GM23338 (cell line): ENCODE measurements at regions not wholly inside any gene's neighbourhood (a gene's known extent, or its start where the extent isn't known, plus 50 kb on each side); places are given as distances from the start of the nearest gene placed in this dataset.

Source experiments
- ATAC-seq: fragments of 200-7000 bp; cut with Tn5 transposase; 3 replicates; pipeline ENCODE4 v1.9.1; 2020
- DNase-seq: peaks from one replicate; pipeline ENCODE4 v3.0.0-alpha.2; 2015; ENCODE audit warnings: low spot score
- H2AFZ ChIP-seq: fragments of 200-600 bp; sonication (generic); 2 replicates; pipeline ENCODE4 v1.8.0; 2016; ENCODE audit warnings: antibody characterized with exemption, mild to moderate bottlenecking, moderate library complexity
- H3F3A ChIP-seq: fragments of 200-600 bp; sonication (generic); replicated peaks from 2 replicates; pipeline ENCODE4 v1.8.0; 2017; ENCODE audit warnings: antibody characterized with exemption, mixed run types, low read depth
- H3K27ac ChIP-seq: fragments of 200-600 bp; sonication (generic); 2 replicates; pipeline ENCODE4 v1.6.1; 2016; ENCODE audit warnings: low read depth
- H3K27me3 ChIP-seq: fragments of 200-600 bp; sonication (generic); 2 replicates; pipeline ENCODE4 v1.8.0; 2016; ENCODE audit warnings: mild to moderate bottlenecking, mixed run types, moderate library complexity; ENCODE audit not compliant: insufficient read depth
- H3K36me3 ChIP-seq: fragments of 200-600 bp; sonication (generic); 2 replicates; pipeline ENCODE4 v1.8.0; 2016; ENCODE audit warnings: mild to moderate bottlenecking; ENCODE audit not compliant: insufficient read depth
- H3K4me1 ChIP-seq: fragments of 200-600 bp; sonication (generic); 2 replicates; pipeline ENCODE4 v1.8.0; 2016; ENCODE audit warnings: mild to moderate bottlenecking, moderate library complexity; ENCODE audit not compliant: insufficient read depth
- H3K4me2 ChIP-seq: fragments of 200-600 bp; sonication (generic); 2 replicates; pipeline ENCODE4 v1.7.1; 2017; ENCODE audit warnings: mixed run types
- H3K4me3 ChIP-seq: fragments of 200-600 bp; sonication (generic); 2 replicates; pipeline ENCODE4 v1.6.1; 2016; ENCODE audit warnings: mixed run types
- H3K79me2 ChIP-seq: fragments of 200-600 bp; sonication (generic); replicated peaks from 2 replicates; pipeline ENCODE4 v1.8.0; 2017; ENCODE audit warnings: mild to moderate bottlenecking; ENCODE audit not compliant: insufficient read depth
- H3K9me2 ChIP-seq: fragments of 200-600 bp; sonication (generic); 2 replicates; pipeline ENCODE4 v1.8.0; 2017; ENCODE audit not compliant: insufficient read depth
- H4K20me1 ChIP-seq: fragments of 200-600 bp; sonication (generic); replicated peaks from 2 replicates; pipeline ENCODE4 v1.8.0; 2017; ENCODE audit warnings: mild to moderate bottlenecking; ENCODE audit not compliant: insufficient read depth
- H3K27ac Mint-ChIP-seq: 2 replicates; pipeline ENCODE4 v1.8.0; 2020; ENCODE audit warnings: inconsistent platforms, mild to moderate bottlenecking, moderate library complexity, mixed read lengths
- H3K27me3 Mint-ChIP-seq: 3 replicates; pipeline ENCODE4 v1.8.0; 2022; ENCODE audit warnings: low read depth, mild to moderate bottlenecking, moderate library complexity, mixed read lengths, inconsistent platforms; ENCODE audit not compliant: insufficient read depth, poor library complexity
- H3K36me3 Mint-ChIP-seq: 3 replicates; pipeline ENCODE4 v1.8.0; 2021; ENCODE audit warnings: low read depth, mild to moderate bottlenecking, inconsistent platforms, moderate library complexity, mixed read lengths
- H3K4me1 Mint-ChIP-seq: 3 replicates; pipeline ENCODE4 v1.8.0; 2020; ENCODE audit warnings: mild to moderate bottlenecking, inconsistent platforms, mixed read lengths
- H3K4me3 Mint-ChIP-seq: 3 replicates; pipeline ENCODE4 v1.8.0; 2021; ENCODE audit warnings: moderate library complexity, mild to moderate bottlenecking, inconsistent platforms, mixed read lengths
- H3K9me3 Mint-ChIP-seq: 3 replicates; pipeline ENCODE4 v1.8.0; 2020; ENCODE audit warnings: moderate library complexity, mild to moderate bottlenecking, inconsistent platforms, mixed read lengths
- CTCF ChIP-seq, 2 experiments: fragments of 200-600 bp in 1 of 2; sonication (generic) in 1 of 2; conservative IDR thresholded peaks; 2 replicates each; pipeline versions ENCODE4 v1.5.1 to v1.6.1; 2016 to 2017; ENCODE audit warnings: antibody characterized with exemption in 2 of 2, low read depth in 2 of 2, mild to moderate bottlenecking in 2 of 2, moderate library complexity in 1 of 2
- ETS1 ChIP-seq: IDR thresholded peaks from 2 replicates; pipeline ENCODE4 v1.6.1; 2016; ENCODE audit warnings: antibody characterized with exemption
- EZH2 ChIP-seq: fragments of 200-600 bp; sonication (generic); IDR thresholded peaks from one replicate; pipeline ENCODE4 v1.8.0; 2017; ENCODE audit warnings: antibody characterized with exemption, mild to moderate bottlenecking, low read depth; ENCODE audit not compliant: unreplicated experiment
- JUNB ChIP-seq: IDR thresholded peaks from one replicate; pipeline ENCODE4 v1.6.1; 2016; ENCODE audit warnings: antibody characterized with exemption; ENCODE audit not compliant: unreplicated experiment
- NANOG ChIP-seq: IDR thresholded peaks from 2 replicates; pipeline ENCODE4 v1.6.1; 2016; ENCODE audit warnings: antibody characterized with exemption, borderline replicate concordance
- REST ChIP-seq: IDR thresholded peaks from one replicate; pipeline ENCODE4 v1.6.1; 2018; ENCODE audit warnings: antibody characterized with exemption; ENCODE audit not compliant: unreplicated experiment
- STAT1 ChIP-seq: IDR thresholded peaks from one replicate; pipeline ENCODE4 v1.6.1; 2016; ENCODE audit warnings: antibody characterized with exemption; ENCODE audit not compliant: unreplicated experiment
- ZNF114 ChIP-seq: fragments of 250-450 bp; sonication (Bioruptor Pico); IDR thresholded peaks from 2 replicates; pipeline ENCODE4 v1.5.0; 2020; ENCODE audit warnings: mild to moderate bottlenecking, moderate library complexity
- ZNF331 ChIP-seq: fragments of 250-450 bp; sonication (Bioruptor Pico); IDR thresholded peaks from 2 replicates; pipeline ENCODE4 v1.5.0; 2020; ENCODE audit warnings: low read depth, mild to moderate bottlenecking, moderate library complexity
- ZNF462 ChIP-seq: fragments of 250-450 bp; sonication (Bioruptor Pico); IDR thresholded peaks from 2 replicates; pipeline ENCODE4 v1.5.0; 2020; ENCODE audit warnings: mild to moderate bottlenecking, moderate library complexity

- TF ChIP-seq ZNF114 (CRISPR knock-in tag) = no peak
- no peak overlapping the region for H3K4me2 ChIP-seq
- Mint-ChIP-seq H3K27me3 (peaks cover 2% of the 10 kb centered on the region), H3K9me3 (no peaks in the 10 kb centered on the region; the same call in 2 of the 3 replicates), H3K36me3 (no peaks in the 10 kb centered on the region; the same call in 2 of the 3 replicates), H3K27ac (no peak overlapping the region), H3K4me1 (peaks cover 20% of the 10 kb centered on the region), H3K4me3 (no peak overlapping the region)
- H3F3A ChIP-seq = no peaks in the 10 kb centered on the region
- H3K79me2 ChIP-seq = peaks cover 91% of the 10 kb centered on the region
- peaks cover 4% of the 10 kb centered on the region for H3K4me1 ChIP-seq
- DNase-seq (no peak), ATAC-seq (no peak)
- H3K4me3 ChIP-seq = no peak overlapping the region
- no peak overlapping the region for H3K27ac ChIP-seq
- no peaks in the 10 kb centered on the region for H3K36me3 ChIP-seq
- H2AFZ ChIP-seq = no peak overlapping the region
- peaks cover 6% of the 10 kb centered on the region for H3K9me2 ChIP-seq
- peaks cover 17% of the 10 kb centered on the region for H4K20me1 ChIP-seq
- no peaks in the 10 kb centered on the region for H3K27me3 ChIP-seq
Observed at GRCh38 chr9:110078604-110079003, 129.4 kb downstream of the C9orf152 start.

GRCh38 chr9:110081395-110081794 is 126.6 kb downstream of the C9orf152 start:
- H3F3A ChIP-seq = no peaks in the 10 kb centered on the region
- H2AFZ ChIP-seq = no peak overlapping the region
- no peaks in the 10 kb centered on the region for H3K36me3 ChIP-seq
- no peaks in the 10 kb centered on the region for H3K27me3 ChIP-seq
- peaks cover 4% of the 10 kb centered on the region for H3K4me1 ChIP-seq
- peak overlapping the region; percentile 76 for H3K27ac Mint-ChIP-seq
- peaks cover 7% of the 10 kb centered on the region for H3K9me2 ChIP-seq
- H3K36me3 Mint-ChIP-seq = no peaks in the 10 kb centered on the region; the same call in 1 of the 3 replicates
- no peak for DNase-seq
- H4K20me1 ChIP-seq = peaks cover 7% of the 10 kb centered on the region
- H3K27me3 Mint-ChIP-seq = peaks cover 2% of the 10 kb centered on the region
- H3K9me3 Mint-ChIP-seq = no peaks in the 10 kb centered on the region; the same call in 1 of the 3 replicates
- H3K4me3 Mint-ChIP-seq = no peak overlapping the region
- no peak overlapping the region for H3K4me2 ChIP-seq
- ATAC-seq = peak; percentile 45
- peaks cover 20% of the 10 kb centered on the region for H3K4me1 Mint-ChIP-seq
- 0 out of 2 replicates have a peak overlapping the region, but pooled peaks have one; percentile 22 for H3K27ac ChIP-seq
- peaks cover 94% of the 10 kb centered on the region for H3K79me2 ChIP-seq
- H3K4me3 ChIP-seq = no peak overlapping the region
- TF ChIP-seq REST (no peak), CTCF (conservative IDR thresholded peaks at IDR 0.05; ENCODE audit: low read depth in 2 of 2) (no peak), EZH2 (no peak), STAT1 (no peak), JUNB (no peak), ETS1 (no peak), NANOG (no peak), ZNF462 (CRISPR knock-in tag) (no peak), ZNF331 (CRISPR knock-in tag) (no peak)
